ENCODE measurements at regions not wholly inside any gene's neighbourhood (a gene's known extent, or its start where the extent isn't known, plus 50 kb on each side); places are given as distances from the start of the nearest gene placed in this dataset.

GRCh38 chr2:126385983-126386382 is 270.0 kb upstream of the GYPC start:
- ChIA-PET RAD21 (ENCODE audit: unreplicated experiment) (no interaction called here), SMC1A (ENCODE audit: uncharacterized antibody, unreplicated experiment) (no interaction called here), POLR2A (no interaction called here), CTCF (no interaction called here)
- Histone ChIP-seq H3K27me3 (replicated peaks in 1 of 2; ENCODE audit: control insufficient read depth in 2 of 2, insufficient read depth in 2 of 2, low read length in 1 of 2) (no peaks in the 10 kb centered on the region), H2AFZ (ENCODE audit: control insufficient read depth, low read depth, low read length) (no peak overlapping the region), H3K4me1 (ENCODE audit: control insufficient read depth, insufficient read depth, low read length) (no peaks in the 10 kb centered on the region), H3K4me2 (ENCODE audit: control insufficient read depth, insufficient read depth) (no peak overlapping the region), H4K20me1 (ENCODE audit: control insufficient read depth, insufficient read depth) (no peaks in the 10 kb centered on the region), H3K4me3 (no peak overlapping the region), H3K9me3 (replicated peaks; ENCODE audit: control insufficient read depth, insufficient read depth, low read length) (no peaks in the 10 kb centered on the region; the same call in 2 of the 3 replicates), H3K79me2 (ENCODE audit: control insufficient read depth, insufficient read depth, low read length) (no peaks in the 10 kb centered on the region), H3K27ac (ENCODE audit: control insufficient read depth, insufficient read depth) (no peak overlapping the region), H3K36me3 (ENCODE audit: control insufficient read depth in 2 of 2, insufficient read depth in 2 of 2, low read length in 1 of 2) (no peaks in the 10 kb centered on the region), H3K9ac (ENCODE audit: control insufficient read depth, insufficient read depth, low read length) (no peak overlapping the region)
- FAIRE-seq (no peak), DNase-seq (ENCODE audit: low read depth, low spot score) (no peak), ATAC-seq (no peak)
- intact Hi-C loops (cut with micrococcal nuclease; ENCODE audit: unreplicated experiment) = no loop called here
- in situ Hi-C loops (cut with MboI) = no loop called here
- BruUV-seq (replicated peaks) = no TSS peak
- no peak for TF ChIP-seq POLR2A (IDR thresholded peaks at IDR 0.05; ENCODE audit: low read depth, low read length)
- no peak for TF ChIP-seq ASH2L (IDR thresholded peaks at IDR 0.05; ENCODE audit: borderline replicate concordance, low read depth)
- TF ChIP-seq YY1 (IDR thresholded peaks at IDR 0.05; ENCODE audit: low read depth, low read length) = no peak
- TF ChIP-seq BRCA1 (IDR thresholded peaks at IDR 0.05; ENCODE audit: low read depth, low read length) = no peak
- TF ChIP-seq SMAD5 (IDR thresholded peaks at IDR 0.05; ENCODE audit: low read depth) = no peak
- TF ChIP-seq ETV6 (conservative IDR thresholded peaks at IDR 0.05 in 1 of 2, IDR thresholded peaks at IDR 0.05 in 1 of 2; ENCODE audit: borderline replicate concordance in 1 of 2, low read depth in 1 of 2) = no peak
- TF ChIP-seq ZNF217 (IDR thresholded peaks at IDR 0.05) = no peak
- no peak for TF ChIP-seq PML (IDR thresholded peaks at IDR 0.05; ENCODE audit: low read length)

- no TSS peak for BruUV-seq (replicated peaks)
- 0% methylated on average over 1 of the region's 1 CpG for WGBS (ENCODE audit: insufficient coverage, insufficient replicate concordance, low lambda C conversion rate, missing lambda C conversion rate)
- Histone ChIP-seq H3K4me2 (ENCODE audit: control insufficient read depth, insufficient read depth) (no peak overlapping the region), H2AFZ (ENCODE audit: control insufficient read depth, low read depth, low read length) (no peak overlapping the region), H3K79me2 (ENCODE audit: control insufficient read depth, insufficient read depth, low read length) (no peaks in the 10 kb centered on the region), H3K9ac (ENCODE audit: control insufficient read depth, insufficient read depth, low read length) (no peak overlapping the region), H3K9me3 (replicated peaks; ENCODE audit: control insufficient read depth, insufficient read depth, low read length) (no peaks in the 10 kb centered on the region; the same call in 2 of the 3 replicates), H4K20me1 (ENCODE audit: control insufficient read depth, insufficient read depth) (no peaks in the 10 kb centered on the region), H3K27me3 (replicated peaks in 1 of 2; ENCODE audit: control insufficient read depth in 2 of 2, insufficient read depth in 2 of 2, low read length in 1 of 2) (no peaks in the 10 kb centered on the region), H3K27ac (ENCODE audit: control insufficient read depth, insufficient read depth) (no peak overlapping the region), H3K4me1 (ENCODE audit: control insufficient read depth, insufficient read depth, low read length) (no peaks in the 10 kb centered on the region), H3K36me3 (ENCODE audit: control insufficient read depth in 2 of 2, insufficient read depth in 2 of 2, low read length in 1 of 2) (no peaks in the 10 kb centered on the region), H3K4me3 (no peak overlapping the region)
- ChIA-PET CTCF (no interaction called here), SMC1A (ENCODE audit: uncharacterized antibody, unreplicated experiment) (no interaction called here), RAD21 (ENCODE audit: unreplicated experiment) (no interaction called here), POLR2A (no interaction called here)
- TF ChIP-seq POLR2AphosphoS5 (IDR thresholded peaks at IDR 0.05; ENCODE audit: low read length) (no peak), NFYB (IDR thresholded peaks at IDR 0.05; ENCODE audit: insufficient read depth, low read depth, low read length) (no peak)
- no peak for FAIRE-seq
- ATAC-seq = no peak
- no peak for DNase-seq (ENCODE audit: low read depth, low spot score)
- in situ Hi-C loops (cut with MboI) (no loop called here), intact Hi-C loops (cut with micrococcal nuclease; ENCODE audit: unreplicated experiment) (no loop called here)
Observed at GRCh38 chr2:126389446-126389845, 266.5 kb upstream of the GYPC start.

All from GM12878 (cell line).